Upper lobe of right lung (tissue), 1 donor: ENCODE measurements at regions not wholly inside any gene's neighbourhood (a gene's known extent, or its start where the extent isn't known, plus 50 kb on each side); places are given as distances from the start of the nearest gene placed in this dataset.
"Not testable (repeated sequence)": the region's sequence is repeated elsewhere in the genome, so short reads cannot be mapped to it uniquely, and the experiment has no call there.

ENCODE experiments used
- ATAC-seq: fragments of 200-7000 bp; cut with Tn5 transposase; one replicate; pipeline ENCODE4 v1.9.1; 2020; ENCODE audit warnings: mild to moderate bottlenecking, moderate library complexity
- DNase-seq: peaks from one replicate; pipeline ENCODE4 v3.0.0-alpha.2; 2020
- H3K27ac ChIP-seq: fragments of 200-600 bp; one replicate; pipeline ENCODE4 v1.8.0; 2022
- H3K27me3 ChIP-seq: fragments of 200-600 bp; one replicate; pipeline ENCODE4 v1.8.0; 2022; ENCODE audit warnings: mild to moderate bottlenecking
- H3K36me3 ChIP-seq: fragments of 200-600 bp; one replicate; pipeline ENCODE4 v1.8.0; 2022
- H3K4me1 ChIP-seq: fragments of 200-600 bp; one replicate; pipeline ENCODE4 v1.8.0; 2022
- H3K4me3 ChIP-seq: fragments of 200-600 bp; one replicate; pipeline ENCODE4 v1.8.0; 2022; ENCODE audit warnings: mild to moderate bottlenecking
- H3K9me3 ChIP-seq: fragments of 200-600 bp; one replicate; pipeline ENCODE4 v1.8.0; 2022
- CTCF ChIP-seq: fragments of 200-600 bp; IDR thresholded peaks from one replicate; pipeline ENCODE4 v1.8.0; 2022; ENCODE audit warnings: antibody characterized with exemption
- intact Hi-C: fragments of 100-400 bp; cut with DNase I; formaldehyde crosslinking; loops from one replicate; pipeline ENCODE4 v1.11.0; 2022
- donor health status: DM: no; HTN: yes; CAD: no; lungs with severe emphysema.

- ATAC-seq, result peak; percentile 92
- intact Hi-C loops, result no loop called here
- no peaks in the 10 kb centered on the region for H3K36me3 ChIP-seq
- H3K27ac ChIP-seq, result no peak overlapping the region
- H3K4me3 ChIP-seq, result no peak overlapping the region
- no peaks in the 10 kb centered on the region for H3K27me3 ChIP-seq
- DNase-seq, result peak; percentile 67
- no peaks in the 10 kb centered on the region for H3K4me1 ChIP-seq
- TF ChIP-seq CTCF, result peak; percentile 71
- no peaks in the 10 kb centered on the region for H3K9me3 ChIP-seq
These were observed 560.7 kb downstream of the HTR1A start for GRCh38 chr5:63401436-63402046.

- ATAC-seq, result peak; percentile 86
- Histone ChIP-seq H3K36me3 (no peaks in the 10 kb centered on the region), H3K27ac (no peak overlapping the region), H3K4me3 (no peak overlapping the region), H3K9me3 (no peaks in the 10 kb centered on the region), H3K4me1 (no peaks in the 10 kb centered on the region), H3K27me3 (no peaks in the 10 kb centered on the region)
- DNase-seq, result no peak
- no peak for TF ChIP-seq CTCF
- intact Hi-C loops, result no loop called here
These were observed 562.2 kb downstream of the HTR1A start for GRCh38 chr5:63400079-63400478.

- Histone ChIP-seq H3K4me1 (no peaks in the 10 kb centered on the region), H3K27ac (no peak overlapping the region), H3K27me3 (no peaks in the 10 kb centered on the region), H3K9me3 (no peaks in the 10 kb centered on the region), H3K4me3 (no peak overlapping the region), H3K36me3 (no peaks in the 10 kb centered on the region)
- no peak for TF ChIP-seq CTCF
- intact Hi-C loops, result no loop called here
- ATAC-seq (peak; percentile 29), DNase-seq (no peak)
These were observed 563.9 kb downstream of the HTR1A start for GRCh38 chr5:63398346-63398745.

- H3K9me3 ChIP-seq, ATAC-seq, DNase-seq, H3K4me1 ChIP-seq, H3K36me3 ChIP-seq, H3K27ac ChIP-seq, H3K4me3 ChIP-seq, H3K27me3 ChIP-seq, intact Hi-C loops: not testable (repeated sequence)
These were observed 574.1 kb downstream of the HTR1A start for GRCh38 chr5:63388188-63388587.

- Histone ChIP-seq H3K9me3 (no peaks in the 10 kb centered on the region), H3K27ac (no peak overlapping the region), H3K4me1 (no peaks in the 10 kb centered on the region), H3K27me3 (no peaks in the 10 kb centered on the region), H3K4me3 (no peak overlapping the region), H3K36me3 (no peaks in the 10 kb centered on the region)
- intact Hi-C loops, result no loop called here
- no peak for TF ChIP-seq CTCF
- ATAC-seq (no peak), DNase-seq (no peak)
These were observed 586.4 kb downstream of the HTR1A start for GRCh38 chr5:63375851-63376250.

- no peak overlapping the region for H3K27ac ChIP-seq
- H3K4me1 ChIP-seq, result no peaks in the 10 kb centered on the region
- intact Hi-C loops, result no loop called here
- no peak overlapping the region for H3K4me3 ChIP-seq
- no peaks in the 10 kb centered on the region for H3K9me3 ChIP-seq
- H3K36me3 ChIP-seq, result no peaks in the 10 kb centered on the region
- H3K27me3 ChIP-seq, result no peaks in the 10 kb centered on the region
- ATAC-seq (no peak), DNase-seq (no peak)
- TF ChIP-seq CTCF, result no peak
These were observed 588.2 kb downstream of the HTR1A start for GRCh38 chr5:63374085-63374484.
